Transverse colon (tissue), 4 donors: ENCODE measurements at regions not wholly inside any gene's neighbourhood (a gene's known extent, or its start where the extent isn't known, plus 50 kb on each side); places are given as distances from the start of the nearest gene placed in this dataset.

Experiments used
- POLR2A ChIP-seq: fragments of 450-650 bp; IDR thresholded peaks from one replicate; pipeline ENCODE4 v1.6.1; 2016; ENCODE audit warnings: antibody characterized with exemption, mild to moderate bottlenecking, moderate library complexity
- POLR2AphosphoS5 ChIP-seq, 3 donors: sonication (generic); formaldehyde crosslinking; IDR thresholded peaks; one replicate each; pipeline ENCODE4 v1.6.1; 2016; ENCODE audit warnings: antibody characterized with exemption in 3 of 3
- TF ChIP-seq, protein P1 (sequence below), 5 experiments: fragments of 200-600 bp in 3 of 5; fragments of 450-650 bp in 2 of 5; sonication (generic) in 3 of 5; IDR thresholded peaks; 1 replicate in 2 of 5; 2 replicates in 3 of 5; pipeline ENCODE4 v1.5.1; 2016 to 2017; ENCODE audit warnings: antibody characterized with exemption in 5 of 5, inconsistent platforms in 3 of 5, mild to moderate bottlenecking in 2 of 5, moderate library complexity in 1 of 5

DNA sequence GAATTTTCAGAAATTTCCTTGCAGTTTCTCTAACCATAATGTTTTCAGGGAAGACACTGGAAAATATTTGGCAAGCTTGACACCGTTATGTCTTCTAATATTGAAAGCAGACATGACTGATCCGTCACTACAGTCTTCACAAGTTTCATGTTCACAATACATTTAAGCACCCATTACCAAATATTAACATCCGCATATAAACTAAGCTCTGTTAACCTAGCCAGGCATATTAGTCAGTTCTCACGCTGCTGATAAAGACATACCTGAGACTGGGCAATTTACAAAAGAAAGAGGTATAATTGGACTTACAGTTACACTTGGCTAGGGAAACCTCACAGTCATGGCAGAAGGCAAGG is 162.7 kb upstream of the LYSMD4 start:
- TF ChIP-seq, protein P1, sequence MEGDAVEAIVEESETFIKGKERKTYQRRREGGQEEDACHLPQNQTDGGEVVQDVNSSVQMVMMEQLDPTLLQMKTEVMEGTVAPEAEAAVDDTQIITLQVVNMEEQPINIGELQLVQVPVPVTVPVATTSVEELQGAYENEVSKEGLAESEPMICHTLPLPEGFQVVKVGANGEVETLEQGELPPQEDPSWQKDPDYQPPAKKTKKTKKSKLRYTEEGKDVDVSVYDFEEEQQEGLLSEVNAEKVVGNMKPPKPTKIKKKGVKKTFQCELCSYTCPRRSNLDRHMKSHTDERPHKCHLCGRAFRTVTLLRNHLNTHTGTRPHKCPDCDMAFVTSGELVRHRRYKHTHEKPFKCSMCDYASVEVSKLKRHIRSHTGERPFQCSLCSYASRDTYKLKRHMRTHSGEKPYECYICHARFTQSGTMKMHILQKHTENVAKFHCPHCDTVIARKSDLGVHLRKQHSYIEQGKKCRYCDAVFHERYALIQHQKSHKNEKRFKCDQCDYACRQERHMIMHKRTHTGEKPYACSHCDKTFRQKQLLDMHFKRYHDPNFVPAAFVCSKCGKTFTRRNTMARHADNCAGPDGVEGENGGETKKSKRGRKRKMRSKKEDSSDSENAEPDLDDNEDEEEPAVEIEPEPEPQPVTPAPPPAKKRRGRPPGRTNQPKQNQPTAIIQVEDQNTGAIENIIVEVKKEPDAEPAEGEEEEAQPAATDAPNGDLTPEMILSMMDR (IDR thresholded peaks at IDR 0.05): no peak
- no peak for TF ChIP-seq POLR2A
- TF ChIP-seq POLR2AphosphoS5 (IDR thresholded peaks at IDR 0.05): no peak
